Activated CD4-positive, alpha-beta T cell treated with anti-CD3 and anti-CD28 coated beads for 1 hour (primary cell): ENCODE measurements at regions not wholly inside any gene's neighbourhood (a gene's known extent, or its start where the extent isn't known, plus 50 kb on each side); places are given as distances from the start of the nearest gene placed in this dataset.
"Not testable (repeated sequence)": the region's sequence is repeated elsewhere in the genome, so short reads cannot be mapped to it uniquely, and the experiment has no call there.

ENCODE experiments used
- DNase-seq: peaks from one replicate; pipeline ENCODE4 v3.0.0-alpha.2; 2020

DNA sequence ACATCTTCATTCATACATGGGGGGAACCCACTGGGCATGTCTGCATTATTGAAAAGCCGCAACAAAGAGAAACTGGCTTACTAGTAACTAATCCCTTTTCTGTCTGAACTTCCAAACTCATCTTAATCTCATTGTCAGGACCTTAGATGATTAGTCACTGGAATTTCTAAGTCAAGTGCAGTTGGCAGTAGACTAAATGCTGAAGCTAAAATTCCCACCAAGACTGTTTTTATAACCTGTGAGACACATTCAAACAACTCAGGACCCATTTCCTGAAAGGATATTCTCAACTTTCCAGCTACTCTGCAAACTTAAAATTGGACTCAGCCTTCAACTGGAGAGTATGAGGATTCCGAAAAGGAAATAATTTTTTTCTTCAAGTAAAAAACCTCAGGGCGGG, 94.8 kb upstream of the SCAF8 start:
- DNase-seq, result no peak

GRCh38 chr6:154639196-154639595, 94.0 kb upstream of the SCAF8 start:
- DNase-seq, result not testable (repeated sequence)

- no peak for DNase-seq
Measured at GRCh38 chr6:154648188-154648887, 84.9 kb upstream of the SCAF8 start.

GRCh38 chr6:154648888-154649205, 84.4 kb upstream of the SCAF8 start:
- no peak for DNase-seq

- no peak for DNase-seq
Measured at GRCh38 chr6:154649721-154650120, 83.5 kb upstream of the SCAF8 start.

DNA sequence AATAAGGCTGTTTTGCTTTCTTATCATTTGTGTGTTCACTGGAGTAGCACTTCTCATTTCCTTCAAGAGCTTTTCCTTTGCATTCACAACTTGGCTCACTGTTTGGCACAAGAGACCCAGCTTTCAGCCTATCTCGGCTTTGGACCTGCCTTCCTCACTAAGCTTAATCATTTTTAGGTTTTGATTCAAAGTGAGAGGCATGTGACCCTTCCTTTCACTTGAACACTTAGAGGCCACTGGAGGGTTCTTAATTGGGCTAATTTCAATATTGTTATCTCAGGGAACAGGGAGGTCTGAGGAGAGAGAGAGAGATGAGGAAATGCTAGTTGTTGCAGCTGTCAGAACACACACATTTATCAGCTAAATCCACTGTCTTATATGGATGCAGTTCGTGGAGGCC, 82.9 kb upstream of the SCAF8 start:
- no peak for DNase-seq

GRCh38 chr6:154651656-154652055, 81.6 kb upstream of the SCAF8 start:
- no peak for DNase-seq

DNA sequence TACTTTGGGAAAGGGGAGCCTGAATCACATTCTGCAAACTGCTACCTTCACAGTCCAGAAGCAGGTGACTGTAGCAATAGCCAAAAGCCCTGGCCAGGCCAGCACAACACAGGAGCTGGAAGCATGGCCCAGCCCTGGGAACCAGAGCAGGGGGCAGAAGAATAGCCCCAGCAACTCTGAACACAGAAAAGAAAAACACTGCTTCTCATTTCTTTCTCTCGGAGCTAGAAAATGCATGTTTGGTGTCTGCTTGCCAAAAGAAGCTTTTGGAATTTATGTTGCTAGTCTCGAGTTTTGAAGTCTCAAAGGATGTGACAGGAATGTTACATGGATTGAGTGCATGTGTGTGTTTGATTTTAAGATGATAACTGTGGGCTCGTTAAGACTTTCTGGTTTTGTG, 79.8 kb upstream of the SCAF8 start:
- no peak for DNase-seq

GRCh38 chr6:154653853-154654252, 79.4 kb upstream of the SCAF8 start:
- no peak for DNase-seq

- no peak for DNase-seq
Measured at GRCh38 chr6:154656660-154657059, 76.6 kb upstream of the SCAF8 start.

- no peak for DNase-seq
Measured at GRCh38 chr6:154661768-154662167, 71.4 kb upstream of the SCAF8 start.

DNA sequence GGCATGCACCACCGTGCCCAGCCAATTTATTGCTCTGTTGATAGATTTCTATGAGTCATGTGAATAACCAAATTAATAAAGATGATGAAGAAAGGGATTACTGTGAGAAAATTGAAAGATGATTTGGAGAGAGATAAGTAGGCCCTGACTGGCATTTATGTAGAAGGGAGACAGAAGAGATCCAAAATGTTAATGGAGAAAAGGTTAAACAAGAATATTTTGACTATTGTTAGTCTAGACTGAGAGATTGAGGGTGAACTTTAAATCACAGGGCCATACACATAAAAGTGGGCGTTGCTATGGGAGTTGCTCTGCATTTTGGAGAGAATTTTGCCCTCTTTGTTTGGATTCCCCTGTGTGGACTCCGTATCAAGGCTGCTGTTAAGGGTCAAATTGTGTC, 68.9 kb upstream of the SCAF8 start:
- no peak for DNase-seq

DNA sequence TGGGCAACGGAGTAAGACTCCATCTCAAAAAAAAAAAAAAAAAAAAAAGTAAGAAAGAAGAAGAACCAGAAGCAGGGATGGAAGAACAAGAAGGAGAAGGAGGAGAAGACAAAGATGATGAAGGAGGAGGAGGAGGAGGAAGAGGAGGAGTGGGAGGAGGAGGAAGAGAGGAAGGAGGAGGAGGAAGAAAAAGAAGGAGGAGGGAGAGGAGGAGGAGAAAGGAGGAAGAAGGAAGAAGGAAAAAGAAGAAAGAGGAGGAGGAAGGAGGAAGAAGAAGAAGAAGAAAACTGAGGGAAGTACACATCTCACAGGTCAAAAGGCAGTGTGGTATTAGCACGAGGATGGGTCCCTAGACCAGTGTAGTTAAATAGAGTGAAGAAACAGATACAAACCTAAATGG, 65.1 kb upstream of the SCAF8 start:
- DNase-seq, result no peak

- no peak for DNase-seq
Measured at GRCh38 chr6:154672086-154672485, 61.1 kb upstream of the SCAF8 start.

DNA sequence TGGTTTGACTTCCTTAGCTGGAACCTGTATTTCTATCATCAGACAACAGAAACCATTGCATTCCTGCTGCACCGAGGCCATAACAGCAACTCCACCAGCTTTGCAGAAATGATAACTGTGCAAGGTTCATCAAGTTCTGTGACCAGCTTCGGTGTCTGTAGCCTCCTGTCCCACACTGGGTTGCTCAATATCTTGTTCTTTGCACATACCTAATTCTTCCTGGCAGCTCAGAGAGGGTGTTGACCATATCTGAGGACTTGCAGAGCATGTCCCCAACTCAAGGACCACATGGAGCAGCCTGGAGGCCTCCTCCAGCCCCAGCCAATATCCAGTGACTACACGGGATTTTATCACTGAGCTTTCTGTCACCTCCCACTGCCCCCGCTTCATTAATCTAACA, 59.3 kb upstream of the SCAF8 start:
- no peak for DNase-seq

DNA sequence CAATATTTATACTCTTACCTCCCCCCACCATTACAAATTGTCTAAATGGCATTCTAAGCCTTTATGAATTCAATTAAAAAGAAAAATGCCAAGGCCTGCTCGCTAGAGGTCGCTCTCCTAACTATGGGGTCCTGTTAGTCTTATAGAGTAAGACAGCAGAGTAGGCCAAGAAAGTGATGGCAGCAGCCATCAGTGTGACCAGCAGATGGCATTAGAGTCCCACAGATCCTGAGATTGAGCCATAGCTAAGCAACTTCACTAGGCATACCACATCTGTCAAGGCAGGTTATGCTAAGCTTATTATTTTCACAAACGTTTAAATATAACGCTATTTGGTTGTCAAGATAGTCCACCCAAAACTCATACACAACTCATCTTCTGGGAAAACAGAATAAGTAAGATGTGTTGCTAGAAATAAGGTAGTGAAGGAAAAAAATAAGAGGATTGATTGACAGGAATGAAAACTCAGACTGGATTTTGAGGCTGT, 57.6 kb upstream of the SCAF8 start:
- DNase-seq, result peak; percentile 74

DNA sequence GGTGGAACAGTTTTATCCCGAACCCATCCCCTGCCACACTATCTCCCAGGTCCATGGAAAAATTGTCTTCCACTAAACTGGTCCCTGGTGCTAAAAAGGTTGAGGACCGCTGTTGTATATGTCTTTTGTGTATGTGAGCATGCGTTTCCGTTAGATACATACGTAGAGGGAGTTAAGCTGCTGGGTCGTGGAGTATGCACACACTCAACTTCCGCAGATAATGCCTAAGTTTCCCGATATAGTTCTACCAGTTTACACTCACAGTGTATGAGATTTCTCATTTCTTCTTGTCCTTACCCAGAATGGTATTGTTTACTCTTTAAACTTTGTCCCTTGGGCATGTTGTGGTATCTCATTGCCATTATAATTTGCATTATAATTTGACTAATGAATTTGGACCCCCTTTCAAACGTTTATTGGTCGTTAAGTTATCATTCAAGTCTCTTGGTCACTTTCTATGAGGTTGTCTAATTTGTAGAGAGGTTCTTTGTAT, 50.5 kb upstream of the SCAF8 start:
- DNase-seq, result no peak
